ENCODE measurements at regions not wholly inside any gene's neighbourhood (a gene's known extent, or its start where the extent isn't known, plus 50 kb on each side); places are given as distances from the start of the nearest gene placed in this dataset.

DNA sequence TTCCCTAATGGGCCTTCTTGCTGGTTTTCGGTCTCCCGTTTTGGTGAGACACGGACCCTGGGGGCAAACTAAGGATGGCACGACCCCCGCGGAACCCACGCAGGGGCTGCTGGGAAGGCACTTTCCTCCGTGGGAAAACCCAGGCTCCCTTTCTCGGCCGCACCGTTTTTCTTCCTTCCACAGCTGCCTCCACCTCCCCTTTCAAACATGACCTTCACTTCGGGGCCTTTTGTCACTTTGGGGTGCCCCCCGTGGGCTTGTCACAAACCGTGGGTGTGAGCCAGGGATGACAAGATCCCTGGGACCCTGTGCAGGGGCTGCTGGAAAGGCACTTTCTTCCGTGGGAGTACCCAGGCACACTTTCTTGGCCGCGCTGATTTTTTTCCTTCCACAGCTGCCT is 268.7 kb downstream of the ALG10 start:
- no peak for DNase-seq (ENCODE audit: low read depth)
- TF ChIP-seq, protein P1, sequence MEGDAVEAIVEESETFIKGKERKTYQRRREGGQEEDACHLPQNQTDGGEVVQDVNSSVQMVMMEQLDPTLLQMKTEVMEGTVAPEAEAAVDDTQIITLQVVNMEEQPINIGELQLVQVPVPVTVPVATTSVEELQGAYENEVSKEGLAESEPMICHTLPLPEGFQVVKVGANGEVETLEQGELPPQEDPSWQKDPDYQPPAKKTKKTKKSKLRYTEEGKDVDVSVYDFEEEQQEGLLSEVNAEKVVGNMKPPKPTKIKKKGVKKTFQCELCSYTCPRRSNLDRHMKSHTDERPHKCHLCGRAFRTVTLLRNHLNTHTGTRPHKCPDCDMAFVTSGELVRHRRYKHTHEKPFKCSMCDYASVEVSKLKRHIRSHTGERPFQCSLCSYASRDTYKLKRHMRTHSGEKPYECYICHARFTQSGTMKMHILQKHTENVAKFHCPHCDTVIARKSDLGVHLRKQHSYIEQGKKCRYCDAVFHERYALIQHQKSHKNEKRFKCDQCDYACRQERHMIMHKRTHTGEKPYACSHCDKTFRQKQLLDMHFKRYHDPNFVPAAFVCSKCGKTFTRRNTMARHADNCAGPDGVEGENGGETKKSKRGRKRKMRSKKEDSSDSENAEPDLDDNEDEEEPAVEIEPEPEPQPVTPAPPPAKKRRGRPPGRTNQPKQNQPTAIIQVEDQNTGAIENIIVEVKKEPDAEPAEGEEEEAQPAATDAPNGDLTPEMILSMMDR (IDR thresholded peaks at IDR 0.05; ENCODE audit: low read depth, low read length, missing control alignments): no peak
- H3K4me3 ChIP-seq (ENCODE audit: low read depth, low read length): no peak overlapping the region

- DNase-seq (ENCODE audit: low read depth): no peak
- TF ChIP-seq, protein P1 (IDR thresholded peaks at IDR 0.05; ENCODE audit: low read depth, low read length, missing control alignments): no peak
- H3K4me3 ChIP-seq (ENCODE audit: low read depth, low read length): no peak overlapping the region
Measured at GRCh38 chr12:34291426-34291901, 269.2 kb downstream of the ALG10 start.

GRCh38 chr12:34292736-34293625 is 270.7 kb downstream of the ALG10 start:
- DNase-seq (ENCODE audit: low read depth): no peak
- TF ChIP-seq, protein P1 (IDR thresholded peaks at IDR 0.05; ENCODE audit: low read depth, low read length, missing control alignments): no peak
- no peak overlapping the region for H3K4me3 ChIP-seq (ENCODE audit: low read depth, low read length)

DNA sequence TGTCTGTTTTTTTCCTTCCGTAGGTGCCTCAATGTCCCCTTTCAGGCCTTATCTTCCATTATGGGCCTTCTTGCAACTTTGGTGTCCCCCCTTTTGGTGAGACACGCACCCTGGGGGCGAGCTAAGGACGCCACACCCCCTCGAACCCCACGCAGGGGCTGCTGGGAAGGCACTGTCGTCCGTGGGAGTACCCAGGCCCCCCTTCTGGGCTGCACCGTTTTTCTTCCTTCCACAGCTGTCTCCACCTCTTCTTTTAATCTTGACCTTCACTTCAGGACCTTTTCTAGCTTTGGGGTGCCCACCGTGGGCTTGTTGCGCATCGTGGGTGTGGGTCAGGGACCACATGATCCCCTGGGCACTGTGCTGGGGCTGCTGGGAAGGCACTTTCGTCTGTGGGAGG is 271.8 kb downstream of the ALG10 start:
- TF ChIP-seq, protein P1 (IDR thresholded peaks at IDR 0.05; ENCODE audit: low read depth, low read length, missing control alignments): no peak
- H3K4me3 ChIP-seq (ENCODE audit: low read depth, low read length): no peak overlapping the region
- DNase-seq (ENCODE audit: low read depth): no peak

- TF ChIP-seq, protein P1 (IDR thresholded peaks at IDR 0.05; ENCODE audit: low read depth, low read length, missing control alignments): no peak
- DNase-seq (ENCODE audit: low read depth): no peak
- H3K4me3 ChIP-seq (ENCODE audit: low read depth, low read length): no peak overlapping the region
Measured at GRCh38 chr12:34294671-34295365, 272.5 kb downstream of the ALG10 start.

GRCh38 chr12:34295366-34296142 is 273.3 kb downstream of the ALG10 start:
- no peak for DNase-seq (ENCODE audit: low read depth)
- TF ChIP-seq, protein P1 (IDR thresholded peaks at IDR 0.05; ENCODE audit: low read depth, low read length, missing control alignments): no peak
- H3K4me3 ChIP-seq (ENCODE audit: low read depth, low read length): no peak overlapping the region
